Endodermal cell (in vitro differentiated cells): ENCODE measurements at regions not wholly inside any gene's neighbourhood (a gene's known extent, or its start where the extent isn't known, plus 50 kb on each side); places are given as distances from the start of the nearest gene placed in this dataset.

Experiments
- DNase-seq: peaks from one replicate; pipeline ENCODE4 v3.0.0-alpha.2; 2017
- H3K27ac ChIP-seq: 2 replicates; pipeline ENCODE4 v1.5.1; 2013; ENCODE audit warnings: mild to moderate bottlenecking, low read depth, low read length, moderate library complexity
- H3K27me3 ChIP-seq: 2 replicates; pipeline ENCODE4 v1.6.1; 2013; ENCODE audit warnings: mild to moderate bottlenecking, low read length, moderate library complexity; ENCODE audit not compliant: insufficient read depth, control insufficient read depth, poor library complexity, severe bottlenecking
- H3K36me3 ChIP-seq: 2 replicates; pipeline ENCODE4 v1.7.0; 2013; ENCODE audit warnings: mild to moderate bottlenecking, low read length, moderate library complexity; ENCODE audit not compliant: control insufficient read depth, insufficient read depth
- H3K4me1 ChIP-seq: one replicate; pipeline ENCODE4 v1.7.0; 2013; ENCODE audit warnings: low read length; ENCODE audit not compliant: control insufficient read depth, insufficient read depth
- H3K4me3 ChIP-seq: 2 replicates; pipeline ENCODE4 v1.5.1; 2013; ENCODE audit warnings: mild to moderate bottlenecking, low read length, moderate library complexity
- H3K9ac ChIP-seq: 2 replicates; pipeline ENCODE4 v1.6.1; 2013; ENCODE audit warnings: mild to moderate bottlenecking, low read length, moderate library complexity; ENCODE audit not compliant: poor library complexity, severe bottlenecking; ENCODE audit errors: extremely low read depth
- H3K9me3 ChIP-seq: 2 replicates; pipeline ENCODE4 v1.6.1; 2013; ENCODE audit warnings: mild to moderate bottlenecking, low read length, moderate library complexity; ENCODE audit not compliant: control insufficient read depth
- H3K27ac Mint-ChIP-seq: 2 replicates; pipeline ENCODE4 v1.8.0; 2020; ENCODE audit warnings: mixed read lengths
- H3K27me3 Mint-ChIP-seq: 2 replicates; pipeline ENCODE4 v1.8.0; 2021; ENCODE audit warnings: mild to moderate bottlenecking, mixed read lengths; ENCODE audit not compliant: insufficient read depth
- H3K36me3 Mint-ChIP-seq: 2 replicates; pipeline ENCODE4 v1.8.0; 2020; ENCODE audit warnings: low read depth, mixed read lengths
- H3K4me1 Mint-ChIP-seq: 2 replicates; pipeline ENCODE4 v1.8.0; 2020; ENCODE audit warnings: mixed read lengths
- H3K4me3 Mint-ChIP-seq: 2 replicates; pipeline ENCODE4 v1.8.0; 2020; ENCODE audit warnings: mild to moderate bottlenecking, moderate library complexity, mixed read lengths
- H3K9me3 Mint-ChIP-seq: 2 replicates; pipeline ENCODE4 v1.8.0; 2020; ENCODE audit warnings: mild to moderate bottlenecking, mixed read lengths
- CTCF ChIP-seq: fragments of 200-600 bp; sonication (generic); conservative IDR thresholded peaks from 2 replicates; pipeline ENCODE4 v1.5.0; 2021; ENCODE audit warnings: antibody characterized with exemption, mild to moderate bottlenecking
- WGBS, 2 experiments: methylation state at CpG; one replicate each; pipeline versions ENCODE4 v1.1.5 to v1.1.7; 2013; ENCODE audit warnings: missing lambda C conversion rate in 2 of 2, mixed read lengths in 1 of 2; ENCODE audit not compliant: insufficient coverage in 1 of 2, insufficient read length in 1 of 2; 5-methylcytosine and 5-hydroxymethylcytosine counted together

GRCh38 chr5:52199833-52200232, 587.9 kb upstream of the ITGA1 start:
- Histone ChIP-seq H3K27ac (no peak overlapping the region), H3K9ac (no peak overlapping the region), H3K4me1 (no peaks in the 10 kb centered on the region), H3K36me3 (no peaks in the 10 kb centered on the region), H3K27me3 (peaks cover 14% of the 10 kb centered on the region), H3K4me3 (no peak overlapping the region), H3K9me3 (no peaks in the 10 kb centered on the region)
- no peaks in the 10 kb centered on the region for H3K4me1 Mint-ChIP-seq
- H3K36me3 Mint-ChIP-seq = no peaks in the 10 kb centered on the region
- H3K27me3 Mint-ChIP-seq = peaks cover 13% of the 10 kb centered on the region
- TF ChIP-seq CTCF = no peak
- WGBS, 2 experiments = 96 to 100% methylated on average over 2 to 7 of the region's 9 CpGs
- no peak overlapping the region for H3K27ac Mint-ChIP-seq
- H3K4me3 Mint-ChIP-seq = no peak overlapping the region
- no peak for DNase-seq
- H3K9me3 Mint-ChIP-seq = no peaks in the 10 kb centered on the region

DNA sequence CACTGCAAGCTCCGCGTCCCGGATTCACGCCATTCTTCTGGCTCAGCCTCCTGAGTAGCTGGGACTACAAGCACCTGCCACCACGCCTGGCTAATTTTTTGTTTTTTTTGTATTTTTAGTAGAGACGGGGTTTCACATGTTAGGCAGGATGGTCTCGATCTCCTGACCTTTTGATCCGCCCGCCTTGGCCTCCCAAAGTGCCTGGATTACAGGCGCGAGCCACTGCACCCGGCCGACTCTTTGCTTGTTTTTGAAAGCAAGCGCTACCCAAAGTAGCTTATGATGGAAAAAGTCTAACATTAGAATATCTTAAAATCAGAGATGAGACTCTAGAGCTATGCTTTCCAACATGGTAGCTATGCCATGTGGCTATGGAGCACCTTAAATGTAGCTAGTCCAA, 585.5 kb upstream of the ITGA1 start:
- Histone ChIP-seq H3K9me3 (no peaks in the 10 kb centered on the region), H3K9ac (no peak overlapping the region), H3K4me1 (no peaks in the 10 kb centered on the region), H3K36me3 (no peaks in the 10 kb centered on the region), H3K4me3 (no peak overlapping the region), H3K27me3 (peaks cover 37% of the 10 kb centered on the region), H3K27ac (no peak overlapping the region)
- TF ChIP-seq CTCF = no peak
- WGBS, 2 experiments = 95 to 96% methylated on average over 8 to 14 of the region's 14 CpGs
- H3K27ac Mint-ChIP-seq = no peak overlapping the region
- no peaks in the 10 kb centered on the region for H3K4me1 Mint-ChIP-seq
- H3K4me3 Mint-ChIP-seq = no peak overlapping the region
- H3K36me3 Mint-ChIP-seq = no peaks in the 10 kb centered on the region
- no peaks in the 10 kb centered on the region for H3K9me3 Mint-ChIP-seq
- DNase-seq = no peak
- peaks cover 25% of the 10 kb centered on the region for H3K27me3 Mint-ChIP-seq

GRCh38 chr5:52204310-52204709, 583.4 kb upstream of the ITGA1 start:
- WGBS, 2 experiments = 85 to 89% methylated on average over 2 to 3 of the region's 3 CpGs

More at GRCh38 chr5:52204310-52204709, 583.4 kb upstream of the ITGA1 start:
- Histone ChIP-seq H3K27me3 (peaks cover 37% of the 10 kb centered on the region), H3K27ac (no peak overlapping the region), H3K36me3 (no peaks in the 10 kb centered on the region), H3K9me3 (no peaks in the 10 kb centered on the region), H3K4me3 (no peak overlapping the region), H3K4me1 (no peaks in the 10 kb centered on the region), H3K9ac (no peak overlapping the region)
- Mint-ChIP-seq H3K27ac (no peak overlapping the region), H3K27me3 (peaks cover 31% of the 10 kb centered on the region), H3K36me3 (no peaks in the 10 kb centered on the region), H3K4me1 (no peaks in the 10 kb centered on the region), H3K9me3 (no peaks in the 10 kb centered on the region), H3K4me3 (no peak overlapping the region)
- no peak for DNase-seq
- TF ChIP-seq CTCF = no peak
